GM12878 (cell line): ENCODE measurements at regions not wholly inside any gene's neighbourhood (a gene's known extent, or its start where the extent isn't known, plus 50 kb on each side); places are given as distances from the start of the nearest gene placed in this dataset.

Experiments used
- ATAC-seq: fragments of 200-7000 bp; cut with Tn5 transposase; 3 replicates; pipeline ENCODE4 v1.9.1; 2020; ENCODE audit warnings: mild to moderate bottlenecking, moderate library complexity
- BruUV-seq: library from RNA; stranded (reverse); fragments of 400-500 nt; replicated peaks from 2 replicates; lab custom pipeline; 2021; lab: Mats Ljungman, UMichigan
- CTCF ChIA-PET: fragments of 300-600 bp; sonication (Branson Sonifier 250); formaldehyde crosslinking; extraction: SDS; loops from one replicate; lab custom pipeline; 2021; ENCODE audit warnings: inconsistent platforms; lab: Yijun Ruan, JAX
- POLR2A ChIA-PET: fragments of 350-600 bp; formaldehyde crosslinking; extraction: SDS; loops from one replicate; lab custom pipeline; 2021; ENCODE audit warnings: inconsistent platforms; lab: Charles Lee
- RAD21 ChIA-PET: fragments of 300-600 bp; sonication (Branson Sonifier 250); formaldehyde crosslinking; loops from one replicate; lab custom pipeline; 2023; ENCODE audit warnings: antibody characterized with exemption; ENCODE audit not compliant: unreplicated experiment; lab: Charles Lee
- SMC1A ChIA-PET: fragments of 300-600 bp; sonication (Branson Sonifier 250); formaldehyde crosslinking; loops from one replicate; lab custom pipeline; 2023; ENCODE audit not compliant: unreplicated experiment, uncharacterized antibody; lab: Charles Lee
- DNase-seq: peaks from one replicate; pipeline ENCODE4 v3.0.0-alpha.2; 2011; ENCODE audit warnings: low read depth, low spot score
- FAIRE-seq: peaks from 3 replicates; lab custom pipeline; 2011; peaks lifted over from hg19 to GRCh38; lab: Jason Lieb, UNC
- H2AFZ ChIP-seq: 2 replicates; pipeline ENCODE4 v1.6.0; 2011; ENCODE audit warnings: low read depth, low read length, control low read depth; ENCODE audit not compliant: control insufficient read depth
- H3K27ac ChIP-seq: 2 replicates; pipeline ENCODE4 v1.5.1; 2011; ENCODE audit warnings: control low read depth; ENCODE audit not compliant: control insufficient read depth, insufficient read depth
- H3K27me3 ChIP-seq, 2 experiments: replicated peaks in 1 of 2; 2 replicates each; pipeline versions ENCODE4 v1.6.0 to v1.6.1; 2011; ENCODE audit warnings: low read length in 1 of 2; ENCODE audit not compliant: control insufficient read depth in 2 of 2, insufficient read depth in 2 of 2
- H3K36me3 ChIP-seq, 2 experiments: 2 replicates each; pipeline ENCODE4 v1.5.1; 2011; ENCODE audit warnings: low read length in 1 of 2; ENCODE audit not compliant: control insufficient read depth in 2 of 2, insufficient read depth in 2 of 2
- H3K4me1 ChIP-seq: 2 replicates; pipeline ENCODE4 v1.6.1; 2011; ENCODE audit warnings: mild to moderate bottlenecking, low read length, moderate library complexity, mixed read lengths; ENCODE audit not compliant: control insufficient read depth, insufficient read depth
- H3K4me2 ChIP-seq: 2 replicates; pipeline ENCODE4 v1.6.0; 2011; ENCODE audit warnings: control low read depth; ENCODE audit not compliant: control insufficient read depth, insufficient read depth
- H3K4me3 ChIP-seq: fragments of 200-600 bp; sonication (generic); 2 replicates; pipeline ENCODE4 v1.5.1; 2016
- H3K79me2 ChIP-seq: 2 replicates; pipeline ENCODE4 v1.6.0; 2011; ENCODE audit warnings: low read length; ENCODE audit not compliant: control insufficient read depth, insufficient read depth
- H3K9ac ChIP-seq: 2 replicates; pipeline ENCODE4 v1.8.0; 2011; ENCODE audit warnings: low read length, control low read depth, mixed read lengths; ENCODE audit not compliant: control insufficient read depth, insufficient read depth
- H3K9me3 ChIP-seq: replicated peaks from 3 replicates; pipeline ENCODE4 v1.5.1; 2011; ENCODE audit warnings: mild to moderate bottlenecking, low read length; ENCODE audit not compliant: control insufficient read depth, insufficient read depth
- H4K20me1 ChIP-seq: 2 replicates; pipeline ENCODE4 v1.6.0; 2011; ENCODE audit not compliant: control insufficient read depth, insufficient read depth
- BHLHE40 ChIP-seq, 2 experiments: fragments of 450-650 bp in 1 of 2; IDR thresholded peaks; 2 replicates each; pipeline ENCODE4 v1.6.1; 2011 to 2017; ENCODE audit warnings: low read depth in 2 of 2, borderline replicate concordance in 1 of 2, improper control_type of control experiment in 1 of 2, low read length in 1 of 2, mild to moderate bottlenecking in 1 of 2
- CBFB ChIP-seq: IDR thresholded peaks from 2 replicates; pipeline ENCODE4 v1.6.1; 2016; ENCODE audit warnings: antibody characterized with exemption, low read depth
- SIN3A ChIP-seq: IDR thresholded peaks from 2 replicates; pipeline ENCODE4 v1.6.1; 2012; ENCODE audit warnings: low read depth, low read length, improper control_type of control experiment
- SKIL ChIP-seq: fragments of 450-650 bp; IDR thresholded peaks from 2 replicates; pipeline ENCODE4 v1.6.1; 2017; ENCODE audit warnings: mild to moderate bottlenecking, low read depth, inconsistent platforms; ENCODE audit not compliant: poor library complexity, severe bottlenecking
- TCF12 ChIP-seq: IDR thresholded peaks from 2 replicates; pipeline ENCODE4 v1.6.1; 2011; ENCODE audit warnings: low read depth, mild to moderate bottlenecking, low read length
- ZBTB40 ChIP-seq: fragments of 450-650 bp; IDR thresholded peaks from 2 replicates; pipeline ENCODE4 v1.6.1; 2016; ENCODE audit warnings: mild to moderate bottlenecking, moderate library complexity, borderline replicate concordance
- WGBS: methylation state at CpG from one replicate; pipeline ENCODE4 v1.1.6; 2016; ENCODE audit warnings: low lambda C conversion rate; ENCODE audit not compliant: insufficient replicate concordance, insufficient coverage; ENCODE audit errors: missing lambda C conversion rate; 5-methylcytosine and 5-hydroxymethylcytosine counted together
- in situ Hi-C: fragments of 300-500 bp; cut with MboI; formaldehyde crosslinking; loops from 9 replicates; pipeline ENCODE4 v1.14.3; 2018; ENCODE audit warnings: mixed read lengths
- intact Hi-C: fragments of 100-400 bp; cut with micrococcal nuclease; formaldehyde crosslinking; loops from one replicate; pipeline ENCODE4 v1.14.2; 2022; ENCODE audit not compliant: unreplicated experiment

GRCh38 chr16:51035110-51035498 is 116.0 kb downstream of the SALL1 start:
- no peaks in the 10 kb centered on the region for H3K9me3 ChIP-seq
- 20% methylated on average over 3 of the region's 3 CpGs for WGBS
- FAIRE-seq (no peak), DNase-seq (no peak), ATAC-seq (no peak)
- SMC1A ChIA-PET: interaction anchor here (1.4 kb wide), 1 partner anchor 17 kb away, joined by 3 read pairs; no protein-coding TSS in a partner anchor
- intact Hi-C loops: no loop called here
- no TSS peak for BruUV-seq
- no peak overlapping the region for H2AFZ ChIP-seq
- RAD21 ChIA-PET: no interaction called here
- H3K27ac ChIP-seq: no peak overlapping the region
- in situ Hi-C loops: no loop called here
- no peak for TF ChIP-seq TCF12
- no peak for TF ChIP-seq CBFB
- no peaks in the 10 kb centered on the region for H3K4me1 ChIP-seq
- no peaks in the 10 kb centered on the region for H3K36me3 ChIP-seq
- H4K20me1 ChIP-seq: no peaks in the 10 kb centered on the region
- no peak overlapping the region for H3K4me2 ChIP-seq
- no peaks in the 10 kb centered on the region; a peak in 1 of 4 replicates for H3K27me3 ChIP-seq
- CTCF ChIA-PET: no interaction called here
- H3K79me2 ChIP-seq: no peaks in the 10 kb centered on the region
- POLR2A ChIA-PET: no interaction called here
- H3K9ac ChIP-seq: no peak overlapping the region
- H3K4me3 ChIP-seq: no peak overlapping the region

- no peaks in the 10 kb centered on the region for H3K27me3 ChIP-seq
- H3K9me3 ChIP-seq: no peaks in the 10 kb centered on the region
- no TSS peak for BruUV-seq
- POLR2A ChIA-PET: no interaction called here
- H2AFZ ChIP-seq: no peak overlapping the region
- no peak for DNase-seq
- in situ Hi-C loops: no loop called here
- H3K9ac ChIP-seq: no peak overlapping the region
- WGBS: 2% methylated on average over 6 of the region's 6 CpGs
- intact Hi-C loops: no loop called here
- H3K4me1 ChIP-seq: no peaks in the 10 kb centered on the region
- no peak overlapping the region for H3K27ac ChIP-seq
- no peak overlapping the region for H3K4me3 ChIP-seq
- H3K4me2 ChIP-seq: no peak overlapping the region
- CTCF ChIA-PET: interaction anchor here (0.8 kb wide), 1 partner anchor 16 kb away, joined by 3 read pairs; no protein-coding TSS in a partner anchor
- FAIRE-seq: no peak
- SMC1A ChIA-PET: interaction anchor here (1.4 kb wide), 1 partner anchor 16 kb away, joined by 3 read pairs; no protein-coding TSS in a partner anchor
- no peak for ATAC-seq
- no peaks in the 10 kb centered on the region for H3K79me2 ChIP-seq
- no peaks in the 10 kb centered on the region for H3K36me3 ChIP-seq
- RAD21 ChIA-PET: no interaction called here
- H4K20me1 ChIP-seq: no peaks in the 10 kb centered on the region
- TF ChIP-seq SIN3A (no peak), ZBTB40 (no peak), BHLHE40 (IDR thresholded peaks at IDR 0.05; ENCODE audit: borderline replicate concordance in 1 of 2, low read depth in 2 of 2, low read length in 1 of 2) (no peak), SKIL (no peak)
Measured at GRCh38 chr16:51034481-51035109, 116.5 kb downstream of the SALL1 start.
